Pancreas (tissue), 10 donors: ENCODE measurements at regions not wholly inside any gene's neighbourhood (a gene's known extent, or its start where the extent isn't known, plus 50 kb on each side); places are given as distances from the start of the nearest gene placed in this dataset.

Experiments used
- ATAC-seq, 4 donors: fragments of 200-7000 bp; cut with Tn5 transposase; one replicate each; pipeline versions ENCODE4 v1.8.0 to v1.9.1; 2020; ENCODE audit warnings: mild to moderate bottlenecking in 4 of 4, moderate library complexity in 4 of 4
- DNase-seq, 6 donors: peaks; one replicate each; pipeline ENCODE4 v3.0.0-alpha.2; 2020
- FAIRE-seq: peaks from 2 replicates; lab custom pipeline; 2012; peaks lifted over from hg19 to GRCh38; lab: Jason Lieb, UNC
- H3K27ac ChIP-seq, 4 donors: fragments of 200-600 bp; sonication (generic); 1 replicate in 3 of 4; 2 replicates in 1 of 4; pipeline versions ENCODE4 v1.5.0 to v1.8.0; 2020
- H3K27me3 ChIP-seq, 4 donors: fragments of 200-600 bp; one replicate each; pipeline ENCODE4 v1.8.0; 2021
- H3K36me3 ChIP-seq, 3 donors: fragments of 200-600 bp; sonication (generic) in 1 of 3; one replicate each; pipeline versions ENCODE4 v1.5.0 to v1.8.0; 2020 to 2021
- H3K4me1 ChIP-seq, 3 donors: fragments of 200-600 bp; one replicate each; pipeline ENCODE4 v1.8.0; 2021
- H3K4me3 ChIP-seq, 4 donors: fragments of 200-600 bp; sonication (generic) in 2 of 4; one replicate each; pipeline versions ENCODE4 v1.5.0 to v1.8.0; 2020 to 2021
- H3K9me3 ChIP-seq, 4 donors: fragments of 200-600 bp; one replicate each; pipeline ENCODE4 v1.8.0; 2021
- WGBS, 2 donors: extraction: QIAGEN DNeasy Blood & Tissue Kit; methylation state at CpG; one replicate each; pipeline ENCODE4 v1.1.7; 2013; 5-methylcytosine and 5-hydroxymethylcytosine counted together
- intact Hi-C, 3 donors: fragments of 100-400 bp; cut with DNase I; formaldehyde crosslinking; loops; one replicate each; pipeline versions ENCODE4 v1.11.1 to v1.14.2; 2022
- TF ChIP-seq, protein P1 (sequence below), 4 donors: fragments of 200-600 bp; sonication (generic) in 3 of 4; IDR thresholded peaks; one replicate each; pipeline versions ENCODE4 v1.5.0 to v1.8.0; 2021; ENCODE audit warnings: antibody characterized with exemption in 4 of 4
- donor health status: healthy with polysubstance abuse.
- donor health status: DM: no; HTN: no; CAD: no; lungs with moderate emphysema.
- donor health status: DM: no; HTN: no; CAD: no.
- donor health status: control.
- donor health status: control.
- donor health status: Bipolar disorder and iron deficiency.
- donor health status: DM: yes; HTN: yes; CAD: no.
- donor health status: DM: no; HTN: no; CAD: no.
- donor health status: DM: no; HTN: no; CAD: no.
- donor health status: DM: yes; HTN: yes; CAD: no.

- TF ChIP-seq, protein P1, sequence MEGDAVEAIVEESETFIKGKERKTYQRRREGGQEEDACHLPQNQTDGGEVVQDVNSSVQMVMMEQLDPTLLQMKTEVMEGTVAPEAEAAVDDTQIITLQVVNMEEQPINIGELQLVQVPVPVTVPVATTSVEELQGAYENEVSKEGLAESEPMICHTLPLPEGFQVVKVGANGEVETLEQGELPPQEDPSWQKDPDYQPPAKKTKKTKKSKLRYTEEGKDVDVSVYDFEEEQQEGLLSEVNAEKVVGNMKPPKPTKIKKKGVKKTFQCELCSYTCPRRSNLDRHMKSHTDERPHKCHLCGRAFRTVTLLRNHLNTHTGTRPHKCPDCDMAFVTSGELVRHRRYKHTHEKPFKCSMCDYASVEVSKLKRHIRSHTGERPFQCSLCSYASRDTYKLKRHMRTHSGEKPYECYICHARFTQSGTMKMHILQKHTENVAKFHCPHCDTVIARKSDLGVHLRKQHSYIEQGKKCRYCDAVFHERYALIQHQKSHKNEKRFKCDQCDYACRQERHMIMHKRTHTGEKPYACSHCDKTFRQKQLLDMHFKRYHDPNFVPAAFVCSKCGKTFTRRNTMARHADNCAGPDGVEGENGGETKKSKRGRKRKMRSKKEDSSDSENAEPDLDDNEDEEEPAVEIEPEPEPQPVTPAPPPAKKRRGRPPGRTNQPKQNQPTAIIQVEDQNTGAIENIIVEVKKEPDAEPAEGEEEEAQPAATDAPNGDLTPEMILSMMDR (IDR thresholded peaks at IDR 0.05): no peak
- no peak overlapping the region for H3K4me3 ChIP-seq
- no peaks in the 10 kb centered on the region for H3K36me3 ChIP-seq
- 68 to 81% methylated on average over 2 of the region's 2 CpGs for WGBS, 2 donors
- no peak overlapping the region for H3K27ac ChIP-seq
- no peaks in the 10 kb centered on the region for H3K27me3 ChIP-seq
- intact Hi-C loops: no loop called here
- FAIRE-seq (no peak), DNase-seq (no peak), ATAC-seq (no peak)
- no peaks in the 10 kb centered on the region for H3K4me1 ChIP-seq
- no peaks in the 10 kb centered on the region for H3K9me3 ChIP-seq
Measured at GRCh38 chr12:98146043-98146442, 369.3 kb upstream of the TMPO start.

- Histone ChIP-seq H3K36me3 (no peaks in the 10 kb centered on the region), H3K27me3 (no peaks in the 10 kb centered on the region), H3K4me3 (no peak overlapping the region), H3K27ac (no peak overlapping the region), H3K4me1 (no peaks in the 10 kb centered on the region), H3K9me3 (no peaks in the 10 kb centered on the region)
- TF ChIP-seq, protein P1 (IDR thresholded peaks at IDR 0.05): no peak
- ATAC-seq (no peak), FAIRE-seq (no peak), DNase-seq (no peak)
- 66 to 76% methylated on average over 4 of the region's 4 CpGs for WGBS, 2 donors
- intact Hi-C loops: no loop called here
Measured at GRCh38 chr12:98146487-98146886, 368.9 kb upstream of the TMPO start.

DNA sequence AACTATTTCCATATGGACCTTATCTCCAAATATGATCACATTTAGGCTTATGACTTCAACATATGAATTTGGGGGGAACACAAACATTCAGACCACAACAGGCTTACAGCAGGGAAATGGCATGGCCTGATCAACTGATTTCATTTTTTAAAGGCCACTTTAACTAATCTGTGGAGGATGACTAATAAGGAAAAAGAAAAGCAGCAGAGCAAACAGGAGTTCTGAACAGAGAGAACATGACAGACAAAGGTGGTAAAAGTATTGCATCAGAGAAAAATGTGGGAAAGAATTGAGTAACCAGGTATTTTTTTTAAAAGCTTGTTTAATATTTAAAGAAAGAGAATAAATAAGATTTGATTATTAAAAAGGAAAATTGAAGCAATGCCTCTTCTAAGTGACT is 366.1 kb upstream of the TMPO start:
- intact Hi-C loops: no loop called here
- FAIRE-seq: no peak
- ATAC-seq: peak in 1 of 4 donors; percentile 24

DNA sequence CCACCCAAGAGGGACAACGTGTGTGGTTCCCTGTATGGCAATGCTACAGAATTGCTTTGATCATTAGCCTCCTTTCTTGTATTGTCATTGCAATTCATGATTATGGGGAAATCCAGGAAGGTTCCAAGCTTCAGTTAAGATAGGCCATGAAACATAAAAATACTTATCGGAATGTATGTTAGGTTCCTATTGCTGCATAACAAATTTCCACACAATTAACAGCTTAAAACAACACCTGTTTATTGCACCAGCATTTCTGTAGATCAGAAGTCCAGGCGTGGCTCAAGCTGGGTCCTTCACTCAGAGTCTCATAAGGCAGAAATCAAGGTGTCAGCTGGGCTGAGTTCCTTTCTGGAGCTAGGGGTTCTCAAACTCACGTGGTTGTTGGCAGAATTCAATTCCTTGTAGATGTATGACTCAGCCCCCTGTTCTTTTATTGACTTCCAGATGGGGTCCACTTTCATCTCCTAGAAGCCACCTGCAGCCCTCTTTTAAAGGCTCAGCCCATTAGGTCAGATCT is 365.6 kb upstream of the TMPO start:
- Histone ChIP-seq H3K4me3 (no peak overlapping the region), H3K4me1 (no peaks in the 10 kb centered on the region), H3K36me3 (no peaks in the 10 kb centered on the region), H3K27ac (no peak overlapping the region), H3K9me3 (no peaks in the 10 kb centered on the region), H3K27me3 (no peaks in the 10 kb centered on the region)
- ATAC-seq: no peak
- intact Hi-C loops: loop anchor here in 1 of 3 donors (10.0 kb wide), 1 partner anchor 195 kb away; no protein-coding TSS in a partner anchor
- TF ChIP-seq, protein P1 (IDR thresholded peaks at IDR 0.05): no peak
- no peak for DNase-seq
- WGBS, 2 donors: 68 to 77% methylated on average over 4 of the region's 4 CpGs
- FAIRE-seq: no peak

More for the DNA sequence above, 366.1 kb upstream of the TMPO start:
- Histone ChIP-seq H3K4me1 (no peaks in the 10 kb centered on the region), H3K27ac (no peak overlapping the region), H3K4me3 (no peak overlapping the region), H3K36me3 (no peaks in the 10 kb centered on the region), H3K27me3 (no peaks in the 10 kb centered on the region), H3K9me3 (no peaks in the 10 kb centered on the region)
- TF ChIP-seq, protein P1 (IDR thresholded peaks at IDR 0.05): no peak
- no peak for DNase-seq

DNA sequence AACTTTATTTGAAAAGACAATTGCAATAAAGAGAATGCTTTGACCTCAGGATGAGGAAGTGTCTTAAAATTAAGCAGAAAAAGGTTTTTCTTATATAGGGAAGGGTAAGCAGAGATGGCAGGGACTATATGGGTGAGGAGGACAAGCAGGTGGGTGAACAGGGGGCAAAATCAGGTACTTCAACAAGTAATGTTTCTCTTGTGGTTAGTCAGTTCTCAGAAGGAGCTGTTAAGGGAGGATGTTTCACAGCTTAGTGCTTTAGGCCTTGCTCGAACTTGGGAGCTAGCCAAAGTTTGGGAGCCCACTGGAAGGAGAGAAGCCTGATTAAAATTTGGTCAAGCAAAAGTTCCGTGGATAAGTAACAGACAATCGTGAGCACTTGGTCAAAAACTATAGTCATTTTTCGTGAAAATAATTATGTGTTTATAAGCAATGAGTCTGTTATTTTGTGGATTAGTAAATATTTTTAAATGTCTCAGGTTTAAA is 364.2 kb upstream of the TMPO start:
- H3K27me3 ChIP-seq: no peaks in the 10 kb centered on the region
- H3K27ac ChIP-seq: no peak overlapping the region
- no peaks in the 10 kb centered on the region for H3K36me3 ChIP-seq
- H3K9me3 ChIP-seq: no peaks in the 10 kb centered on the region
- DNase-seq: no peak
- H3K4me3 ChIP-seq: no peak overlapping the region
- 58 to 80% methylated on average over 4 of the region's 4 CpGs for WGBS, 2 donors
- TF ChIP-seq, protein P1 (IDR thresholded peaks at IDR 0.05): no peak
- intact Hi-C loops: loop anchor here in 1 of 3 donors (10.0 kb wide), 1 partner anchor 194 kb away; no protein-coding TSS in a partner anchor
- no peaks in the 10 kb centered on the region for H3K4me1 ChIP-seq
- FAIRE-seq: no peak
- ATAC-seq: no peak
